ENCODE measurements at regions not wholly inside any gene's neighbourhood (a gene's known extent, or its start where the extent isn't known, plus 50 kb on each side); places are given as distances from the start of the nearest gene placed in this dataset.

GRCh38 chr15:91769476-91769875 is 84.0 kb upstream of the SLCO3A1 start:
- DNase-seq, result no peak

DNA sequence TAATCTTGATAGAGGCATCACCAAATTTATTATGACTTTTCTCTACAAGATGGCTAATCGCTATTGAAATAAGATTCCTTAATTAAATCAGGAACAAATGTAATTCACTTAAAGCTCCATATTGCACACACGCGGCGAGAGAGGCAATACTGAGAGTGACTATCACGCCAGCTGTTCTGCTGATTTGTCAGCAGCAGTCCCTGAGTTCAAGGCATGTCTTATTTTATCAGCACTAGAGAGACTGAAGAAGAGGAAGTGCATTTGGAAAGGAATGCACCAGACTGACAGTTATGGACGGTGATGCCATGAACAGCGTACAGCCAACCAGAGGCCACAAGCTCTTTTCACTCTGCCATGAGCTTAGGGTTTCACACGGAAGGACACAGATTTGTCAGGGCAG is 83.6 kb upstream of the SLCO3A1 start:
- peak in 1 of 2 donors; percentile 10 for DNase-seq

- no peak for DNase-seq
Measured at GRCh38 chr15:91776104-91776503, 77.4 kb upstream of the SLCO3A1 start.

GRCh38 chr15:91779960-91780359 is 73.5 kb upstream of the SLCO3A1 start:
- no peak for DNase-seq

DNA sequence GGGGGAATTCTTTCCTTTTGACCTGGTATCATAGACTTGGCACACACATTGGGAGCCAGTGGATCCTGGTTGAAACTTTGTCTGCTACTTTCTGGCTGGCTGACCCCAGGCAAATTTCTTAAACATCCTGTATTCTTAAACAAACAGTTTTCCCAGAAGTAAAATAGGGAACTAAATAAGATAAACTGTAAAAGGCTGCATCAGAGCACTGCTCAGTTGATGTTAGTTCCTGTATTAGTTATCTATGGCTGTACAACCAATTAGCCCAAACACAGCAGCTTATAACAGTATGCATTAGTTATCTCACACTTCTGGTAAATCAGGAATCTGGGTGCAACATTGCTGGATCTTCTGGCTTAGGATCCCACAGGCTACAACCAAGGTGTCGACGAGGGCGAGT is 73.1 kb upstream of the SLCO3A1 start:
- DNase-seq, result peak in 1 of 2 donors; percentile 16

DNA sequence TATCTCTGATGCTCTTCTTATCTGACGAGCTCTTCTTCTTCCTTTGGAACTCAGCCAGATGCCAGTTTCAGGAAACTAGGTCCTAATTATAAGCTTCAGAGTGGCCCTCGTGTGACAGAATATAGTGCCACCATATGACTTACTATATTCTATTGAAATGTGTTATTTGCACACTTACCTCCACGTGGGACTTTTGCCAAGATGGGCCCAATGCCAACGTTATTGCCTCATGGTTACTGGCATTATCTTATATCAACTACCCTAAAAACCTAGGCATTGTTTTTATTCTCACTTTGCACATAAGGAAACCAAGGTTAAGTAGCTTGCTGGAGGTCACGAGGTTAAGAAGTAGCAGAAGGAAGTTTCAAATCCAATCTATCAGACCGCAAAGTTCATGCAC is 71.3 kb upstream of the SLCO3A1 start:
- no peak for DNase-seq

DNA sequence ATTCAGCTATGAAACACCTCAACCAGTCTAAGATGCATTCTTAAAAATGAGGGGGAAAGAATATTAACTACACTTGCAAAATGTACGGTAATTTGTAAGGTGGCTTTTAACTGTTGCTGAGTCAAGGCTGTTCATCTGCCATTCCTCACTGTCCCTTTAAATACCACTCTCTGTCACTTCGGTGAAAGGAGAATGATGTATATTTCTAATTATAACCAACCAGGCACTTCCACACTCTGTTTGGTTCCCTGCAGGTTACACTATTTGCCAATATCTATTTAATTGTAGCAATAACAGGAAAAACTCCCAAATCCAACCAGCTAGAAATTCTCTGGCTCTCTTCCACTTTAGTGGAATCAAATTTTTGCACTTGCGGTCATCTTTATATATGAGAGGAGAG is 70.5 kb upstream of the SLCO3A1 start:
- DNase-seq, result no peak

- no peak for DNase-seq
Measured at GRCh38 chr15:91783451-91783850, 70.1 kb upstream of the SLCO3A1 start.

DNA sequence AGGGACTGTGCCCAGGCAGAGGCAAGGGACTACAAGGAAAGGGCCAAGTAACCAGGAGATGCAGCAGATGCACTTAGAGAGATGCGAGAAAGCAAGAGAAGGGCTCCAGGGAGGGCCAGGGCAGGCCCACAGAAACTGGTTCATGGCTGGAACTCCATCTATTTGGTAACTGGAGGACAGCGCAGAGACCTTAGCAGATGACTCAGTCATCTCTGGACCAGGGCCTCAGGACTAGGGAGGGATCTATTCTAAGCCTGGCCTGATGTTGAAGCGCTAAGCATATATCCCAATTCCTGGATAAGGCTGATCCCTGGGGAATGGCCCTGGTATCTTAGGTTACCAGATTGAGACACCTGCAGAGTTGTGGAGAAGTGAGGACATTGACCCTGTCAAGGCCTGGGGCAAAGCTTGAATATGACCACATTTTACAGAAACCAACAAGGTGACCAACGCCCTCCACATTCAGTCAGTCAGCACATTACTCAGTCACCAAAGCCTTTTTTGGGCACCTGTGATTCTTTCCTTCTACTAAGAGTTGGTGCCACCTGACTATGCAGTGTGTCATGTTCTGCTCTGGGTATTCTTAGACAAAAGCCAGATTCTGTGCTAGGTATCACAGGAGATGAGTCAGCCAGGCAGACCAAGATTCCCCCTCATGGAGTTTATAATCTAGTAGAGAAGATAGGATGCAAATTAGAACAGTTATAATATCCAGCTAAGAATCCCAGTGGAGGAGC is 68.4 kb upstream of the SLCO3A1 start:
- DNase-seq, result no peak

- no peak for DNase-seq
Measured at GRCh38 chr15:91787198-91787597, 66.3 kb upstream of the SLCO3A1 start.

DNA sequence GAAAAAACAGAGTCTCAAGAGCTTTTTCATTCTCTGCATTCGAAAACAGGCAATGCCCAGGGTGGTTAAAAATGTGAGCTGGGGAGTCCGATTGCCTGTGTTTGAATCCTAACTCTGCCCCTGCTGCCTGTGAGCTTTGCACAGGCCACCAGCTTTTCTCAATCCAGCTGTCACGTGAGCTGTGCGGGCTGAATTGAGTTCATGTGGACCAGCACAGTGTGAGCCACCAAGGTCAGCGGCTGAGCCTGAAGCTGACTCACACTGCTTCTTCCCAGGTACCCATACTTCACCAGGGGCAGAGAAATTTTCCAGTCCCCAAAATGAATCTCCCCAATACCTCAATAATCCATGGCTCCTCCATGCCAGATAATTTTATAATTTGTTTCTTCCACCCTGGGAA is 64.4 kb upstream of the SLCO3A1 start:
- no peak for DNase-seq

- no peak for DNase-seq
Measured at GRCh38 chr15:91790836-91791235, 62.7 kb upstream of the SLCO3A1 start.

DNA sequence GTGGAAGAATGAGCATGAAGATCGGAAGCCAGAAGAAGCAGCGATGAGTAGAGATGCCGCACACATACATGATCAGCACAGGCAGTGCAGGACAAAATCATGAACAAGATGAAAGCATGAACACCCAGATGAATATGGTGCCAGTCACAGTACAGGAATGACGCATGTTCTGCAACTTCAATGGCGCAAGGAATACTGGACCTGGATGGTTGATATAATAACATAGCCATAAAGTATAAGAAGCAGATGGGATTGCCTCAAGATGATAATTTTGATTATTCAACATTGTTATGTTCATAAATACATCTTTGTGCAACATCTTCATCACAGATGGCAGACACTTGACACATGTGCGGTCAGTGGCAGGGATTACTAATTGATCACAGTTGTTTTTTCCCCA is 59.7 kb upstream of the SLCO3A1 start:
- no peak for DNase-seq

DNA sequence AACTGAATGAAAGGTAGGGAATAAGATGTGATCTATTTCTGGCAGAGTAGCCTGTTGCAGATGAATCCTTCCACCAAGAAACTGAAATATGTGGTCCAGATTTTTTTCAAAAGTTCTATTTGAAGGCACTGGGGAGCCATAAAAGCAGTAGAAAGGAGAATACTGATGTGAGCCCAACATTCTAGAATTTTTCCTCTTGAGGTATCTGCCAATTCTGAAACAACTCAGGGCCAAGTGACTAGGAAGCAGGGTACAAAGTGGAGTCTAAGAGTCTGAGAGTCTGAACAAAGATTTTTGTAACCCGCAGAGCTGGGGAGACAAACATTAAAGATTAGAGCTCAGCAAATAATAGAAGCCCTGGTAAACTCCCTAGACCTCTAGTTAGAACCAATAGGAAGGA is 58.3 kb upstream of the SLCO3A1 start:
- no peak for DNase-seq

DNA sequence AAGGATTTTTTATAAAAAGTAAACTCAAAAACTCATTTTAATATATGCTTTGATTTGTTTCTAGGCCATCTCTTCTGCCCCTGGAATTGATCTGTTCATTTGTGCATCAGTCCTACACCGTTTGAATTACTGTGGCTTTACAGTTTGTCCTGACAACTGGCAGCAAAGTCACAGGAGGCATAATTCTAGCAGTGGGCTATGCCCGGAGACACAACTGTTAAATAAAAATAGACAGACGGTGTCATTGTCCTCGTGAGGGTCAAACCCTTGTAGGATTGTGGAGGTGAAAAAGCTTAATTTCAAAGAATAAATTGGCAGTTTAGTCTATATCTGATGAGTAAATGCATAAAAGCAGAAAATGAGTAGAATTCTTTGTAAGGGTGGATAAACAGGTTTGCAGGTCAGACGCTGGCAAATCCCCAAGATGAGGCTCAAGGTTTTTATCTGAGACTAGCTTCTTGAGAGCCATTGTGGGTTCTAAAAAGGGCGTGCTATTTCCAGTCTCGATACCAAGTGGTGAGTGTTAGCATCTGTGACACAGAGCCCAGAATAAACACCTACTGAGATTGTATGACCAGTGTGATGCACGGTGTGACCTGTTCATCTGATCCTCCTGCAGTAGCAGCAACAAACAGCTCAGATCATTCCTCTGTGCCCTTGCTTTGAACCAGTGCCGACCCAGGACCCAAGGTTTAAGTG is 51.5 kb upstream of the SLCO3A1 start:
- DNase-seq, result no peak

GRCh38 chr15:91803260-91803659 is 50.2 kb upstream of the SLCO3A1 start:
- no peak for DNase-seq
